Brain microvascular endothelial cell (primary cell): ENCODE measurements at regions not wholly inside any gene's neighbourhood (a gene's known extent, or its start where the extent isn't known, plus 50 kb on each side); places are given as distances from the start of the nearest gene placed in this dataset.
A peak's percentile ranks its signal among the peaks of the same experiment; 100 is the strongest.

Source experiments
- DNase-seq: peaks from one replicate; pipeline ENCODE4 v3.0.0-alpha.2; 2020
- H3K27ac ChIP-seq: fragments of 250-450 bp; sonication (Bioruptor Pico); 2 replicates; pipeline ENCODE4 v1.5.1; 2020; ENCODE audit warnings: mild to moderate bottlenecking, moderate library complexity
- H3K27me3 ChIP-seq: fragments of 250-450 bp; sonication (Bioruptor Pico); replicated peaks from 2 replicates; pipeline ENCODE4 v1.5.1; 2020; ENCODE audit warnings: mild to moderate bottlenecking
- H3K36me3 ChIP-seq: fragments of 250-450 bp; sonication (Bioruptor Pico); replicated peaks from 2 replicates; pipeline ENCODE4 v1.5.1; 2020; ENCODE audit warnings: mild to moderate bottlenecking
- H3K4me3 ChIP-seq: 2 replicates; pipeline ENCODE4 v1.5.1; 2011; ENCODE audit warnings: low read depth, mild to moderate bottlenecking, control low read depth, low read length, moderate library complexity
- CTCF ChIP-seq: IDR thresholded peaks from 2 replicates; pipeline ENCODE4 v1.5.1; 2011; ENCODE audit warnings: low read depth, mild to moderate bottlenecking, moderate library complexity, low read length, control low read depth, inconsistent platforms; ENCODE audit errors: missing control alignments
- in situ Hi-C: cut with HindIII; loops from 2 replicates; pipeline ENCODE4 v1.10.0; 2017; ENCODE audit warnings: low sequenced_read_pairs, low pct_ligation_motif_present

- Histone ChIP-seq H3K27me3 (no peaks in the 10 kb centered on the region), H3K4me3 (no peak overlapping the region), H3K27ac (no peak overlapping the region), H3K36me3 (no peaks in the 10 kb centered on the region)
- in situ Hi-C loops, result no loop called here
- no peak for DNase-seq
- no peak for TF ChIP-seq CTCF
Observed at GRCh38 chr7:12943781-12944180, 256.3 kb downstream of the ARL4A start.

GRCh38 chr7:12945901-12946300, 258.5 kb downstream of the ARL4A start:
- no peaks in the 10 kb centered on the region for H3K36me3 ChIP-seq
- DNase-seq, result no peak
- in situ Hi-C loops, result no loop called here
- no peak for TF ChIP-seq CTCF
- no peaks in the 10 kb centered on the region for H3K27me3 ChIP-seq
- no peak overlapping the region for H3K4me3 ChIP-seq
- no peak overlapping the region for H3K27ac ChIP-seq

- Histone ChIP-seq H3K36me3 (no peaks in the 10 kb centered on the region), H3K27ac (no peak overlapping the region), H3K4me3 (no peak overlapping the region), H3K27me3 (no peaks in the 10 kb centered on the region)
- no peak for TF ChIP-seq CTCF
- in situ Hi-C loops, result no loop called here
- no peak for DNase-seq
Observed at GRCh38 chr7:12947465-12947864, 260.0 kb downstream of the ARL4A start.

GRCh38 chr7:12949060-12949931, 261.9 kb downstream of the ARL4A start:
- Histone ChIP-seq H3K27ac (no peak overlapping the region), H3K4me3 (no peak overlapping the region), H3K27me3 (no peaks in the 10 kb centered on the region), H3K36me3 (no peaks in the 10 kb centered on the region)
- DNase-seq, result no peak
- in situ Hi-C loops, result no loop called here
- TF ChIP-seq CTCF, result no peak

- peak overlapping the region; percentile 60 for H3K27ac ChIP-seq
- no peak overlapping the region for H3K4me3 ChIP-seq
- no peaks in the 10 kb centered on the region for H3K27me3 ChIP-seq
- DNase-seq, result peak; percentile 64
- no peak for TF ChIP-seq CTCF
- H3K36me3 ChIP-seq, result no peaks in the 10 kb centered on the region
- in situ Hi-C loops, result no loop called here
Observed at GRCh38 chr7:12951397-12951801, 264.0 kb downstream of the ARL4A start.

- Histone ChIP-seq H3K27ac (no peak overlapping the region), H3K4me3 (no peak overlapping the region), H3K36me3 (no peaks in the 10 kb centered on the region), H3K27me3 (no peaks in the 10 kb centered on the region)
- TF ChIP-seq CTCF, result no peak
- no peak for DNase-seq
- in situ Hi-C loops, result no loop called here
Observed at GRCh38 chr7:12954380-12955033, 267.1 kb downstream of the ARL4A start.
